ENCODE measurements at regions not wholly inside any gene's neighbourhood (a gene's known extent, or its start where the extent isn't known, plus 50 kb on each side); places are given as distances from the start of the nearest gene placed in this dataset.

GRCh38 chr16:52631711-52632110 lies 84.8 kb upstream of the TOX3 start:
- CTCF ChIA-PET = interaction anchor here (0.7 kb wide), 1 partner anchor 34 kb away, joined by 4 read pairs; no protein-coding TSS in a partner anchor
- TF ChIP-seq ZNF394 (tag by site-specific recombination; IDR thresholded peaks at IDR 0.05; ENCODE audit: borderline replicate concordance) = no peak
- no peak for TF ChIP-seq ZNF473 (tag by site-specific recombination; IDR thresholded peaks at IDR 0.05)
- no peak for TF ChIP-seq ZNF549 (tag by site-specific recombination; IDR thresholded peaks at IDR 0.05)
- no peak for TF ChIP-seq ZNF274 (IDR thresholded peaks at IDR 0.05; ENCODE audit: low read length)
- no peak for TF ChIP-seq ZNF274 (tag by site-specific recombination; IDR thresholded peaks at IDR 0.05; ENCODE audit: borderline replicate concordance)
- TF ChIP-seq ZNF354C (tag by site-specific recombination; IDR thresholded peaks at IDR 0.05; ENCODE audit: borderline replicate concordance, low read depth) = no peak
- no peak for TF ChIP-seq KLF17 (tag by site-specific recombination; IDR thresholded peaks at IDR 0.05)
- TF ChIP-seq ZFHX2 (tag by site-specific recombination; conservative IDR thresholded peaks at IDR 0.05) = no peak
- TF ChIP-seq, protein P1, sequence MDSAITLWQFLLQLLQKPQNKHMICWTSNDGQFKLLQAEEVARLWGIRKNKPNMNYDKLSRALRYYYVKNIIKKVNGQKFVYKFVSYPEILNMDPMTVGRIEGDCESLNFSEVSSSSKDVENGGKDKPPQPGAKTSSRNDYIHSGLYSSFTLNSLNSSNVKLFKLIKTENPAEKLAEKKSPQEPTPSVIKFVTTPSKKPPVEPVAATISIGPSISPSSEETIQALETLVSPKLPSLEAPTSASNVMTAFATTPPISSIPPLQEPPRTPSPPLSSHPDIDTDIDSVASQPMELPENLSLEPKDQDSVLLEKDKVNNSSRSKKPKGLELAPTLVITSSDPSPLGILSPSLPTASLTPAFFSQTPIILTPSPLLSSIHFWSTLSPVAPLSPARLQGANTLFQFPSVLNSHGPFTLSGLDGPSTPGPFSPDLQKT (IDR thresholded peaks at IDR 0.05; ENCODE audit: borderline replicate concordance, low read depth, low read length) = no peak
- no peak for TF ChIP-seq ZNF404 (tag by site-specific recombination; IDR thresholded peaks at IDR 0.05)
- TF ChIP-seq ZNF777 (tag by site-specific recombination; IDR thresholded peaks at IDR 0.05; ENCODE audit: borderline replicate concordance) = no peak
- no peak for TF ChIP-seq ZNF514 (tag by site-specific recombination; IDR thresholded peaks at IDR 0.05)
- no peak for TF ChIP-seq ZNF791 (tag by site-specific recombination; IDR thresholded peaks at IDR 0.05)
- no peak overlapping the region for H3K27ac ChIP-seq (ENCODE audit: extremely low read depth, low read depth, low read length)
- no peaks in the 10 kb centered on the region for H3K36me3 ChIP-seq (ENCODE audit: control insufficient read depth in 2 of 2, insufficient read depth in 1 of 2, low read length in 2 of 2)
- no peak overlapping the region for H3K4me3 ChIP-seq (ENCODE audit: low read depth, low read length)
- H3K9me3 ChIP-seq (ENCODE audit: control insufficient read depth, insufficient read depth, low read depth, low read length) = no peaks in the 10 kb centered on the region
- POLR2A ChIA-PET = no interaction called here
- no peaks in the 10 kb centered on the region for H3K4me1 ChIP-seq (ENCODE audit: control insufficient read depth, insufficient read depth, low read length)

DNA sequence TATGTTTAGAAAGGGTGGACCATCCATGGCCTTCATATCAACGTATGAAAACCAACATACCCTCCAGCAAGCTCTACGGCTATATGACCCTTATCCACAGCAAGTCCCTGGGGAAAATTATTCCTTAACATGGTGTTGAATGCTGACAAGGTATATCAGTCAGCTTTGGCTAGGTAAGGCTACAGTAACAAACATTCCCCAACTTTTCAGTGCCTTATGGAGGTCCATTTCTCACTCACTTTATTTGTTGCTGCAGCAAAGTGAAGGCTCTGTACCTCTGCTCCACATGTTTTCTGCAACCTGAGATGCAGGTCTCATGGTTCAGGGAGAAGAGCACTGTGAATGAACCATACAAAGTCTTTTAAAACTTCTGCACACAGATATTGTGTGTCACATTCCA lies 83.8 kb upstream of the TOX3 start:
- ChIA-PET POLR2A (no interaction called here), CTCF (no interaction called here)
- no peak overlapping the region for H3K27ac ChIP-seq (ENCODE audit: extremely low read depth, low read depth, low read length)
- TF ChIP-seq ZSCAN16 (tag by site-specific recombination; IDR thresholded peaks at IDR 0.05) = no peak
- no peak for TF ChIP-seq ZNF155 (tag by site-specific recombination; IDR thresholded peaks at IDR 0.05)
- TF ChIP-seq ZNF596 (tag by site-specific recombination; IDR thresholded peaks at IDR 0.05) = no peak
- no peak for TF ChIP-seq KLF10 (tag by site-specific recombination; IDR thresholded peaks at IDR 0.05)
- TF ChIP-seq ZBTB17 (tag by site-specific recombination; IDR thresholded peaks at IDR 0.05) = no peak
- TF ChIP-seq, protein P2, sequence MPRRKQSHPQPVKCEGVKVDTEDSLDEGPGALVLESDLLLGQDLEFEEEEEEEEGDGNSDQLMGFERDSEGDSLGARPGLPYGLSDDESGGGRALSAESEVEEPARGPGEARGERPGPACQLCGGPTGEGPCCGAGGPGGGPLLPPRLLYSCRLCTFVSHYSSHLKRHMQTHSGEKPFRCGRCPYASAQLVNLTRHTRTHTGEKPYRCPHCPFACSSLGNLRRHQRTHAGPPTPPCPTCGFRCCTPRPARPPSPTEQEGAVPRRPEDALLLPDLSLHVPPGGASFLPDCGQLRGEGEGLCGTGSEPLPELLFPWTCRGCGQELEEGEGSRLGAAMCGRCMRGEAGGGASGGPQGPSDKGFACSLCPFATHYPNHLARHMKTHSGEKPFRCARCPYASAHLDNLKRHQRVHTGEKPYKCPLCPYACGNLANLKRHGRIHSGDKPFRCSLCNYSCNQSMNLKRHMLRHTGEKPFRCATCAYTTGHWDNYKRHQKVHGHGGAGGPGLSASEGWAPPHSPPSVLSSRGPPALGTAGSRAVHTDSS (tag by site-specific recombination; IDR thresholded peaks at IDR 0.05) = no peak
- no peak for TF ChIP-seq ZNF394 (tag by site-specific recombination; IDR thresholded peaks at IDR 0.05; ENCODE audit: borderline replicate concordance)
- no peak for TF ChIP-seq GLIS2 (tag by site-specific recombination; IDR thresholded peaks at IDR 0.05)
- H3K4me1 ChIP-seq (ENCODE audit: control insufficient read depth, insufficient read depth, low read length) = no peaks in the 10 kb centered on the region
- H3K36me3 ChIP-seq (ENCODE audit: control insufficient read depth in 2 of 2, insufficient read depth in 1 of 2, low read length in 2 of 2) = no peaks in the 10 kb centered on the region
- H3K4me3 ChIP-seq (ENCODE audit: low read depth, low read length) = no peak overlapping the region
- no peaks in the 10 kb centered on the region for H3K9me3 ChIP-seq (ENCODE audit: control insufficient read depth, insufficient read depth, low read depth, low read length)

GRCh38 chr16:52629296-52629695 lies 82.4 kb upstream of the TOX3 start:
- ChIA-PET POLR2A (no interaction called here), CTCF (interaction anchor here (0.5 kb wide), 1 partner anchor 93 kb away, joined by 3 read pairs; no protein-coding TSS in a partner anchor)
- Histone ChIP-seq H3K4me3 (ENCODE audit: low read depth, low read length) (no peak overlapping the region), H3K4me1 (ENCODE audit: control insufficient read depth, insufficient read depth, low read length) (no peaks in the 10 kb centered on the region), H3K36me3 (ENCODE audit: control insufficient read depth in 2 of 2, insufficient read depth in 1 of 2, low read length in 2 of 2) (no peaks in the 10 kb centered on the region), H3K27ac (ENCODE audit: extremely low read depth, low read depth, low read length) (no peak overlapping the region), H3K9me3 (ENCODE audit: control insufficient read depth, insufficient read depth, low read depth, low read length) (no peaks in the 10 kb centered on the region)
- no peak for TF ChIP-seq CTCF (tag by site-specific recombination; IDR thresholded peaks at IDR 0.05)

All from HEK293 (cell line).